ENCODE measurements at regions not wholly inside any gene's neighbourhood (a gene's known extent, or its start where the extent isn't known, plus 50 kb on each side); places are given as distances from the start of the nearest gene placed in this dataset.

GRCh38 chr1:221072214-221072613 is 193.0 kb downstream of the HLX start:
- DNase-seq = peak; percentile 55

GRCh38 chr1:221074332-221074731 is 195.1 kb downstream of the HLX start:
- peak; percentile 64 for DNase-seq

- DNase-seq = no peak
Measured at GRCh38 chr1:221075911-221076310, 196.7 kb downstream of the HLX start.

GRCh38 chr1:221076391-221076811 is 197.2 kb downstream of the HLX start:
- no peak for DNase-seq

GRCh38 chr1:221078260-221078965 is 199.2 kb downstream of the HLX start:
- DNase-seq = no peak

GRCh38 chr1:221083902-221084301 is 204.7 kb downstream of the HLX start:
- no peak for DNase-seq

GRCh38 chr1:221084681-221085080 is 205.4 kb downstream of the HLX start:
- DNase-seq = no peak

GRCh38 chr1:221085701-221086375 is 206.6 kb downstream of the HLX start:
- peak; percentile 56 for DNase-seq

- DNase-seq = no peak
Measured at GRCh38 chr1:221087919-221088318, 208.7 kb downstream of the HLX start.

GRCh38 chr1:221089273-221089672 is 210.0 kb downstream of the HLX start:
- no peak for DNase-seq

- DNase-seq = no peak
Measured at GRCh38 chr1:221089803-221090202, 210.6 kb downstream of the HLX start.

- DNase-seq = no peak
Measured at GRCh38 chr1:221093903-221094791, 214.9 kb downstream of the HLX start.

- peak; percentile 98 for DNase-seq
Measured at GRCh38 chr1:221097479-221098281, 218.4 kb downstream of the HLX start.

- DNase-seq = peak; percentile 90
Measured at GRCh38 chr1:221098471-221099405, 219.5 kb downstream of the HLX start.

GRCh38 chr1:221099747-221100595 is 220.7 kb downstream of the HLX start:
- DNase-seq = no peak

- peak; percentile 87 for DNase-seq
Measured at GRCh38 chr1:221100611-221101010, 221.4 kb downstream of the HLX start.

GRCh38 chr1:221101807-221102605 is 222.8 kb downstream of the HLX start:
- DNase-seq = no peak

GRCh38 chr1:221104596-221104995 is 225.4 kb downstream of the HLX start:
- no peak for DNase-seq

GRCh38 chr1:221105578-221105977 is 226.3 kb downstream of the HLX start:
- DNase-seq = peak; percentile 48

GRCh38 chr1:221106616-221107015 is 227.4 kb downstream of the HLX start:
- DNase-seq = peak; percentile 28
